ENCODE measurements at regions not wholly inside any gene's neighbourhood (a gene's known extent, or its start where the extent isn't known, plus 50 kb on each side); places are given as distances from the start of the nearest gene placed in this dataset.

GRCh38 chr1:95506736-95507414 lies 272.9 kb downstream of the RWDD3 start:
- no peaks in the 10 kb centered on the region for H3K36me3 ChIP-seq (ENCODE audit: control insufficient read depth in 2 of 2, extremely low read depth in 1 of 2, insufficient read depth in 2 of 2, low read length in 2 of 2)
- ChIA-PET CTCF (no interaction called here), POLR2A (no interaction called here)
- no peak overlapping the region for H2AFZ ChIP-seq (ENCODE audit: low read depth, low read length)
- H3K9ac ChIP-seq (replicated peaks; ENCODE audit: extremely low read depth, insufficient read depth, low read length), result no peak overlapping the region
- no TSS peak for BruUV-seq (replicated peaks)
- no peak overlapping the region for H3K4me2 ChIP-seq (ENCODE audit: insufficient read depth, low read length)
- H3K27ac ChIP-seq (ENCODE audit: insufficient read depth, low read depth, low read length), result no peak overlapping the region
- H3K9me1 ChIP-seq (replicated peaks; ENCODE audit: control insufficient read depth, extremely low read depth, insufficient read depth, low read length), result no peaks in the 10 kb centered on the region
- no peaks in the 10 kb centered on the region for H3K9me3 ChIP-seq (replicated peaks; ENCODE audit: control insufficient read depth, insufficient read depth, low read length)
- H3K27me3 ChIP-seq (ENCODE audit: control insufficient read depth in 2 of 2, insufficient read depth in 2 of 2, low read length in 2 of 2), result no peaks in the 10 kb centered on the region
- H3K79me2 ChIP-seq (ENCODE audit: control insufficient read depth, insufficient read depth, low read length), result no peaks in the 10 kb centered on the region
- TF ChIP-seq MYC (IDR thresholded peaks at IDR 0.05; ENCODE audit: low read depth, low read length) (no peak), FOS (IDR thresholded peaks at IDR 0.05; ENCODE audit: borderline replicate concordance, insufficient read depth, low read length) (no peak), MAX (IDR thresholded peaks at IDR 0.05; ENCODE audit: insufficient read depth, insufficient read length) (no peak)
- H3K4me3 ChIP-seq (replicated peaks in 1 of 3; ENCODE audit: insufficient read depth in 1 of 3, low read depth in 1 of 3, low read length in 3 of 3), result no peak overlapping the region
- no peak for DNase-seq (ENCODE audit: low read depth, low spot score)
- intact Hi-C loops (cut with micrococcal nuclease), result no loop called here
- no peak for FAIRE-seq
- H4K20me1 ChIP-seq (replicated peaks; ENCODE audit: control insufficient read depth, extremely low read depth, insufficient read depth, low read length), result no peaks in the 10 kb centered on the region
- dilution Hi-C loops (cut with MboI; ENCODE audit: extremely low pct_ligation_motif_present, low sequenced_read_pairs), result no loop called here
- H3K4me1 ChIP-seq (ENCODE audit: control insufficient read depth, extremely low read depth, insufficient read depth, low read length), result no peaks in the 10 kb centered on the region

- no peak for DNase-seq (ENCODE audit: low read depth, low spot score)
- Histone ChIP-seq H3K79me2 (ENCODE audit: control insufficient read depth, insufficient read depth, low read length) (no peaks in the 10 kb centered on the region), H3K4me2 (ENCODE audit: insufficient read depth, low read length) (no peak overlapping the region), H4K20me1 (replicated peaks; ENCODE audit: control insufficient read depth, extremely low read depth, insufficient read depth, low read length) (no peaks in the 10 kb centered on the region), H3K27me3 (ENCODE audit: control insufficient read depth in 2 of 2, insufficient read depth in 2 of 2, low read length in 2 of 2) (no peaks in the 10 kb centered on the region), H3K9ac (replicated peaks; ENCODE audit: extremely low read depth, insufficient read depth, low read length) (no peak overlapping the region), H3K27ac (ENCODE audit: insufficient read depth, low read depth, low read length) (no peak overlapping the region), H3K36me3 (ENCODE audit: control insufficient read depth in 2 of 2, extremely low read depth in 1 of 2, insufficient read depth in 2 of 2, low read length in 2 of 2) (no peaks in the 10 kb centered on the region), H3K4me3 (replicated peaks in 1 of 3; ENCODE audit: insufficient read depth in 1 of 3, low read depth in 1 of 3, low read length in 3 of 3) (no peak overlapping the region), H3K4me1 (ENCODE audit: control insufficient read depth, extremely low read depth, insufficient read depth, low read length) (no peaks in the 10 kb centered on the region), H3K9me3 (replicated peaks; ENCODE audit: control insufficient read depth, insufficient read depth, low read length) (no peaks in the 10 kb centered on the region), H3K9me1 (replicated peaks; ENCODE audit: control insufficient read depth, extremely low read depth, insufficient read depth, low read length) (no peaks in the 10 kb centered on the region), H2AFZ (ENCODE audit: low read depth, low read length) (no peak overlapping the region)
- POLR2A ChIA-PET, result interaction anchor here (0.5 kb wide), 1 partner anchor 94 kb away, joined by 4 read pairs; no protein-coding TSS in a partner anchor
- no peak for TF ChIP-seq CTCF (IDR thresholded peaks at IDR 0.05; ENCODE audit: extremely low read depth in 1 of 2, insufficient read depth in 1 of 2, low read depth in 1 of 2, low read length in 2 of 2)
- intact Hi-C loops (cut with micrococcal nuclease), result no loop called here
- BruUV-seq (replicated peaks), result no TSS peak
- dilution Hi-C loops (cut with MboI; ENCODE audit: extremely low pct_ligation_motif_present, low sequenced_read_pairs), result no loop called here
- no peak for FAIRE-seq
- CTCF ChIA-PET, result no interaction called here
These were observed 276.0 kb downstream of the RWDD3 start for GRCh38 chr1:95509989-95510388.

Data from endothelial cell of umbilical vein (primary cell).